ENCODE measurements at regions not wholly inside any gene's neighbourhood (a gene's known extent, or its start where the extent isn't known, plus 50 kb on each side); places are given as distances from the start of the nearest gene placed in this dataset.

DNA sequence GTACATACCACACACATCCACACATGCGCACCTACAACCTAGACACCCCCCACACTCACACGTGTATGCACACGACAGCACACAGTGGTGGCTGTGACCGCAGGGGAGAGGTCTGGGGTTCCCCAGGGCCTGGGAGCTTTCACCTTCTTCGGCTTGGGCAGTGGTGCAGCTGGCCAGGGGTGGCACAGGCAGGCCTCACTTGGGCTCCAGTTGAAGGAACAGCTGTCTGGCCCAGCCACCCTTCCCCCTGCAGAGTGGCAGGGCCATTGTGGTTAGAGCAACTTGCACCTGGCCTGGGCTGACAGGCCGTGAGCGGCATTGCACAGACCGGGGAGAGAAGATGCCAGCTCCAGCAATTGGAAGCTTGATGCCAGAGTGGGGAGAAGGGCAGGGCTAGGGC is 114.5 kb upstream of the GSE1 start:
- TF ChIP-seq CTCF (IDR thresholded peaks at IDR 0.05) (no peak), POLR2AphosphoS5 (IDR thresholded peaks at IDR 0.05; ENCODE audit: low read depth, low read length) (no peak), TCF7L2 (IDR thresholded peaks at IDR 0.05; ENCODE audit: low read depth, low read length) (no peak), SIN3A (IDR thresholded peaks at IDR 0.05; ENCODE audit: borderline replicate concordance, insufficient read depth, low read depth, low read length) (no peak)
